Panc1 (cell line): ENCODE measurements at regions not wholly inside any gene's neighbourhood (a gene's known extent, or its start where the extent isn't known, plus 50 kb on each side); places are given as distances from the start of the nearest gene placed in this dataset.

Experiments used
- POLR2AphosphoS5 ChIP-seq: IDR thresholded peaks from 2 replicates; pipeline ENCODE4 v1.6.1; 2012; ENCODE audit warnings: mild to moderate bottlenecking, low read depth, low read length, moderate library complexity
- TCF7L2 ChIP-seq: IDR thresholded peaks from 2 replicates; pipeline ENCODE4 v1.6.1; 2011; ENCODE audit warnings: mild to moderate bottlenecking, low read depth, low read length, inconsistent platforms
- TF ChIP-seq, protein P1 (sequence below): fragments of 450-650 bp; IDR thresholded peaks from 2 replicates; pipeline ENCODE4 v1.5.1; 2017; ENCODE audit warnings: mild to moderate bottlenecking
- TF ChIP-seq, protein P2 (sequence below), 2 experiments: IDR thresholded peaks; 2 replicates each; pipeline ENCODE4 v1.6.1; 2011 to 2012; ENCODE audit warnings: low read depth in 2 of 2, control low read depth in 1 of 2, low read length in 1 of 2, mild to moderate bottlenecking in 1 of 2, moderate library complexity in 1 of 2; ENCODE audit not compliant: insufficient read depth in 1 of 2

DNA sequence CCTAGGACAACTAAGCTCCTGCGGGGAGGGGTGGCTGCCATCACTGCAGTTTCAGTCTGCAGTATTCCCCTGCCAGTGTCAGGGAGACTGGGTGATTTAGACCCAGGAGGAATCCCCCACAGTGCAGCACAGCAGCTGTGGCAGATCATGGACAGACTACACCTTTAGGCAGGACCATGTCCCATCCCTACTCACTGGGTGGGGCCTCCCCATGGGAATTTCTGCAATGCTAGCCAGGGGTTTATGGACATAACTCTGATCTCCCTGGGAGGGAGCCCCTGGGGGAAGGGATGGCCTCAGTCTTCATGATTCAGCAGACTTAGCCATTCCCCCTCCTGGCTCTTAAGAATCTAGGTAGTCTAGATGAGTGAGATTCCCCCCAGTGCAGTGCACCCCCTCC lies 130.1 kb upstream of the STAC start:
- TF ChIP-seq, protein P1, sequence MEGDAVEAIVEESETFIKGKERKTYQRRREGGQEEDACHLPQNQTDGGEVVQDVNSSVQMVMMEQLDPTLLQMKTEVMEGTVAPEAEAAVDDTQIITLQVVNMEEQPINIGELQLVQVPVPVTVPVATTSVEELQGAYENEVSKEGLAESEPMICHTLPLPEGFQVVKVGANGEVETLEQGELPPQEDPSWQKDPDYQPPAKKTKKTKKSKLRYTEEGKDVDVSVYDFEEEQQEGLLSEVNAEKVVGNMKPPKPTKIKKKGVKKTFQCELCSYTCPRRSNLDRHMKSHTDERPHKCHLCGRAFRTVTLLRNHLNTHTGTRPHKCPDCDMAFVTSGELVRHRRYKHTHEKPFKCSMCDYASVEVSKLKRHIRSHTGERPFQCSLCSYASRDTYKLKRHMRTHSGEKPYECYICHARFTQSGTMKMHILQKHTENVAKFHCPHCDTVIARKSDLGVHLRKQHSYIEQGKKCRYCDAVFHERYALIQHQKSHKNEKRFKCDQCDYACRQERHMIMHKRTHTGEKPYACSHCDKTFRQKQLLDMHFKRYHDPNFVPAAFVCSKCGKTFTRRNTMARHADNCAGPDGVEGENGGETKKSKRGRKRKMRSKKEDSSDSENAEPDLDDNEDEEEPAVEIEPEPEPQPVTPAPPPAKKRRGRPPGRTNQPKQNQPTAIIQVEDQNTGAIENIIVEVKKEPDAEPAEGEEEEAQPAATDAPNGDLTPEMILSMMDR = no peak
- TF ChIP-seq POLR2AphosphoS5 (no peak), TCF7L2 (no peak)
- TF ChIP-seq, protein P2, sequence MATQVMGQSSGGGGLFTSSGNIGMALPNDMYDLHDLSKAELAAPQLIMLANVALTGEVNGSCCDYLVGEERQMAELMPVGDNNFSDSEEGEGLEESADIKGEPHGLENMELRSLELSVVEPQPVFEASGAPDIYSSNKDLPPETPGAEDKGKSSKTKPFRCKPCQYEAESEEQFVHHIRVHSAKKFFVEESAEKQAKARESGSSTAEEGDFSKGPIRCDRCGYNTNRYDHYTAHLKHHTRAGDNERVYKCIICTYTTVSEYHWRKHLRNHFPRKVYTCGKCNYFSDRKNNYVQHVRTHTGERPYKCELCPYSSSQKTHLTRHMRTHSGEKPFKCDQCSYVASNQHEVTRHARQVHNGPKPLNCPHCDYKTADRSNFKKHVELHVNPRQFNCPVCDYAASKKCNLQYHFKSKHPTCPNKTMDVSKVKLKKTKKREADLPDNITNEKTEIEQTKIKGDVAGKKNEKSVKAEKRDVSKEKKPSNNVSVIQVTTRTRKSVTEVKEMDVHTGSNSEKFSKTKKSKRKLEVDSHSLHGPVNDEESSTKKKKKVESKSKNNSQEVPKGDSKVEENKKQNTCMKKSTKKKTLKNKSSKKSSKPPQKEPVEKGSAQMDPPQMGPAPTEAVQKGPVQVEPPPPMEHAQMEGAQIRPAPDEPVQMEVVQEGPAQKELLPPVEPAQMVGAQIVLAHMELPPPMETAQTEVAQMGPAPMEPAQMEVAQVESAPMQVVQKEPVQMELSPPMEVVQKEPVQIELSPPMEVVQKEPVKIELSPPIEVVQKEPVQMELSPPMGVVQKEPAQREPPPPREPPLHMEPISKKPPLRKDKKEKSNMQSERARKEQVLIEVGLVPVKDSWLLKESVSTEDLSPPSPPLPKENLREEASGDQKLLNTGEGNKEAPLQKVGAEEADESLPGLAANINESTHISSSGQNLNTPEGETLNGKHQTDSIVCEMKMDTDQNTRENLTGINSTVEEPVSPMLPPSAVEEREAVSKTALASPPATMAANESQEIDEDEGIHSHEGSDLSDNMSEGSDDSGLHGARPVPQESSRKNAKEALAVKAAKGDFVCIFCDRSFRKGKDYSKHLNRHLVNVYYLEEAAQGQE (IDR thresholded peaks at IDR 0.05; ENCODE audit: insufficient read depth in 1 of 2, low read depth in 2 of 2, low read length in 1 of 2) = no peak
